ENCODE measurements at regions not wholly inside any gene's neighbourhood (a gene's known extent, or its start where the extent isn't known, plus 50 kb on each side); places are given as distances from the start of the nearest gene placed in this dataset.
A peak's percentile ranks its signal among the peaks of the same experiment; 100 is the strongest.

DNA sequence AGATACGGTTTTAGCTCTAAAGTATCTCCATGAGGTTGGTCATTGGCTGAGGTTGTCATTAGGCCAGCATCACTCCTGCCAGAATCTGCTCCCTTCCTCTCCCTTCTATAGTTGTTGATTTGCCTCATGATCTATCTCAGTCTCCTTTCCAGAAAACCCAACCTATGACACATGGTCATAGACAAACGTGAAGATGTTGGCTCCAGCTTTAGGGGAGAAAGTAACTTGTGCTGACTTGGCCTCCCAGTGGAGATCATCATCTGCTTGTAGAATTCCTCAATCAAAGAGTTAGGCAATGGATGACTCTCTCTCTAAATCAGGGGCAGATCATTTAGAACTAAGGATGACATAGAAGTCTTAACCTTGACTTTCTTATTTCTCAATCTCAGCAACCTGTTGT lies 894.4 kb downstream of the TTLL7 start:
- Mint-ChIP-seq H3K27me3 (ENCODE audit: unreplicated experiment) (no peaks in the 10 kb centered on the region), H3K9me3 (ENCODE audit: unreplicated experiment) (no peaks in the 10 kb centered on the region), H3K4me1 (ENCODE audit: unreplicated experiment) (peaks cover 5% of the 10 kb centered on the region), H3K27ac (ENCODE audit: unreplicated experiment) (no peak overlapping the region), H3K36me3 (ENCODE audit: unreplicated experiment) (no peaks in the 10 kb centered on the region), H3K4me3 (ENCODE audit: unreplicated experiment) (no peak overlapping the region)
- no peak for TF ChIP-seq CTCF (IDR thresholded peaks at IDR 0.05)
- DNase-seq (ENCODE audit: extremely low spot score, unreplicated experiment): no peak

- Mint-ChIP-seq H3K9me3 (ENCODE audit: unreplicated experiment) (no peaks in the 10 kb centered on the region), H3K4me3 (ENCODE audit: unreplicated experiment) (no peak overlapping the region), H3K27me3 (ENCODE audit: unreplicated experiment) (no peaks in the 10 kb centered on the region), H3K27ac (ENCODE audit: unreplicated experiment) (peak overlapping the region; percentile 11), H3K36me3 (ENCODE audit: unreplicated experiment) (no peaks in the 10 kb centered on the region), H3K4me1 (ENCODE audit: unreplicated experiment) (peaks cover 5% of the 10 kb centered on the region)
- no peak for DNase-seq (ENCODE audit: extremely low spot score, unreplicated experiment)
- no peak for TF ChIP-seq CTCF (IDR thresholded peaks at IDR 0.05)
Observed at GRCh38 chr1:83103341-83103740, 895.6 kb downstream of the TTLL7 start.

- H3K9me3 Mint-ChIP-seq (ENCODE audit: unreplicated experiment): no peaks in the 10 kb centered on the region
- peaks cover 5% of the 10 kb centered on the region for H3K4me1 Mint-ChIP-seq (ENCODE audit: unreplicated experiment)
- no peaks in the 10 kb centered on the region for H3K36me3 Mint-ChIP-seq (ENCODE audit: unreplicated experiment)
- no peaks in the 10 kb centered on the region for H3K27me3 Mint-ChIP-seq (ENCODE audit: unreplicated experiment)
- TF ChIP-seq CTCF (IDR thresholded peaks at IDR 0.05): no peak
- no peak for DNase-seq (ENCODE audit: extremely low spot score, unreplicated experiment)
- H3K27ac Mint-ChIP-seq (ENCODE audit: unreplicated experiment): no peak overlapping the region
- no peak overlapping the region for H3K4me3 Mint-ChIP-seq (ENCODE audit: unreplicated experiment)
Observed at GRCh38 chr1:83102630-83103071, 896.3 kb downstream of the TTLL7 start.

GRCh38 chr1:83101406-83101805 lies 897.5 kb downstream of the TTLL7 start:
- Mint-ChIP-seq H3K36me3 (ENCODE audit: unreplicated experiment) (no peaks in the 10 kb centered on the region), H3K27ac (ENCODE audit: unreplicated experiment) (no peak overlapping the region), H3K4me1 (ENCODE audit: unreplicated experiment) (peaks cover 5% of the 10 kb centered on the region), H3K4me3 (ENCODE audit: unreplicated experiment) (no peak overlapping the region), H3K9me3 (ENCODE audit: unreplicated experiment) (no peaks in the 10 kb centered on the region), H3K27me3 (ENCODE audit: unreplicated experiment) (no peaks in the 10 kb centered on the region)
- TF ChIP-seq CTCF (IDR thresholded peaks at IDR 0.05): no peak
- DNase-seq (ENCODE audit: extremely low spot score, unreplicated experiment): no peak

DNA sequence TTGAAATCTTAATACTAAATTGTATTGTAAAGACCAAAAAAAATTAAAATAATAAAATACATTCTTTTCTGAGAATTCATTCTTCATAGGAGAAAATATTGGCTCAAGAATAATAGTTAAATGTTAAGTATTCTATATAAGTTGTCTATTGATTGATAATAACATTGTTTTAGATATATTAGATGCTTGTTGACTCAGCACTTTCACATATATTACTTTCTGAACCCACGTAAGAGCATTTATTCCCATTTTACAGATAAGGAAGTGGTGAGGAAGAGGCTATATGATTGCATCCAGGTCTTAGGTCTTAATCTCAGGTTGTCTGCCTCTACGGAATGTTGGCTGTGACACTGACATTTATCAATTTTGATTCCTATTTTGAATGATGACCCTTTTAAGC lies 898.8 kb downstream of the TTLL7 start:
- H3K27me3 Mint-ChIP-seq (ENCODE audit: unreplicated experiment): no peaks in the 10 kb centered on the region

More for the DNA sequence above, 898.8 kb downstream of the TTLL7 start:
- no peak overlapping the region for H3K4me3 Mint-ChIP-seq (ENCODE audit: unreplicated experiment)
- H3K4me1 Mint-ChIP-seq (ENCODE audit: unreplicated experiment): peaks cover 5% of the 10 kb centered on the region
- TF ChIP-seq CTCF (IDR thresholded peaks at IDR 0.05): no peak
- no peak overlapping the region for H3K27ac Mint-ChIP-seq (ENCODE audit: unreplicated experiment)
- no peak for DNase-seq (ENCODE audit: extremely low spot score, unreplicated experiment)
- no peaks in the 10 kb centered on the region for H3K9me3 Mint-ChIP-seq (ENCODE audit: unreplicated experiment)
- H3K36me3 Mint-ChIP-seq (ENCODE audit: unreplicated experiment): no peaks in the 10 kb centered on the region

Data from osteocyte (in vitro differentiated cells).